Suprapubic skin (tissue), 3 donors: ENCODE measurements at regions not wholly inside any gene's neighbourhood (a gene's known extent, or its start where the extent isn't known, plus 50 kb on each side); places are given as distances from the start of the nearest gene placed in this dataset.

ENCODE experiments used
- EP300 ChIP-seq: sonication (generic); formaldehyde crosslinking; IDR thresholded peaks from one replicate; pipeline ENCODE4 v1.6.1; 2017; ENCODE audit warnings: antibody characterized with exemption
- POLR2A ChIP-seq, 2 donors: fragments of 450-650 bp; IDR thresholded peaks; one replicate each; pipeline ENCODE4 v1.6.1; 2017; ENCODE audit warnings: antibody characterized with exemption in 2 of 2, mild to moderate bottlenecking in 2 of 2, moderate library complexity in 2 of 2
- TF ChIP-seq, protein P1 (sequence below), 2 donors: fragments of 200-600 bp in 1 of 2; fragments of 450-650 bp in 1 of 2; sonication (generic) in 1 of 2; IDR thresholded peaks; one replicate each; pipeline ENCODE4 v1.5.1; 2016 to 2019; ENCODE audit warnings: antibody characterized with exemption in 2 of 2, mild to moderate bottlenecking in 1 of 2, moderate library complexity in 1 of 2

DNA sequence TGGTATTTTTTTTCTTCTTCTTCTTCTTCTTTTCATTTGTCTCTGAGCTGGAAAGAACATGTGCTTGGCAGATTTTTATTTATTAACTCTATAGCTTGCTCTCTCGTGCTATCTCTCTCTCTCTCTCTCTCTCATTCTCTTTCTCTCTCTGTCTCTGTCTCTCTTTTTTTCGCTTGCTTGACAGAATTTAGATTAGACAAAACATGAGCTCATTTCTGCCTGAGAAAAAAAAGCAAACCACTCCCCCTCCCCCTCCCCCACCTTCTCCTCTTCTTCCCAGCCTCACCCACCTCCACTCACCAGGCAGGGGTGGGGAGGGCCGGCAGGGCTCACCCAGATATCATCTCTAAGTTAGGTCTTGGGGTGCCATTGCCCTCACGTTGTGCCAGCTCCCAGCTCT lies 81.5 kb downstream of the PJA1 start:
- TF ChIP-seq, protein P1, sequence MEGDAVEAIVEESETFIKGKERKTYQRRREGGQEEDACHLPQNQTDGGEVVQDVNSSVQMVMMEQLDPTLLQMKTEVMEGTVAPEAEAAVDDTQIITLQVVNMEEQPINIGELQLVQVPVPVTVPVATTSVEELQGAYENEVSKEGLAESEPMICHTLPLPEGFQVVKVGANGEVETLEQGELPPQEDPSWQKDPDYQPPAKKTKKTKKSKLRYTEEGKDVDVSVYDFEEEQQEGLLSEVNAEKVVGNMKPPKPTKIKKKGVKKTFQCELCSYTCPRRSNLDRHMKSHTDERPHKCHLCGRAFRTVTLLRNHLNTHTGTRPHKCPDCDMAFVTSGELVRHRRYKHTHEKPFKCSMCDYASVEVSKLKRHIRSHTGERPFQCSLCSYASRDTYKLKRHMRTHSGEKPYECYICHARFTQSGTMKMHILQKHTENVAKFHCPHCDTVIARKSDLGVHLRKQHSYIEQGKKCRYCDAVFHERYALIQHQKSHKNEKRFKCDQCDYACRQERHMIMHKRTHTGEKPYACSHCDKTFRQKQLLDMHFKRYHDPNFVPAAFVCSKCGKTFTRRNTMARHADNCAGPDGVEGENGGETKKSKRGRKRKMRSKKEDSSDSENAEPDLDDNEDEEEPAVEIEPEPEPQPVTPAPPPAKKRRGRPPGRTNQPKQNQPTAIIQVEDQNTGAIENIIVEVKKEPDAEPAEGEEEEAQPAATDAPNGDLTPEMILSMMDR (IDR thresholded peaks at IDR 0.05): no peak
- TF ChIP-seq EP300: no peak
- TF ChIP-seq POLR2A (IDR thresholded peaks at IDR 0.05): no peak
